Neural progenitor cell (in vitro differentiated cells): ENCODE measurements at regions not wholly inside any gene's neighbourhood (a gene's known extent, or its start where the extent isn't known, plus 50 kb on each side); places are given as distances from the start of the nearest gene placed in this dataset.

Experiments
- DNase-seq: peaks from one replicate; pipeline ENCODE4 v3.0.0-alpha.2; 2016; ENCODE audit warnings: low spot score
- H2AFZ ChIP-seq: fragments of 200-600 bp; sonication (generic); replicated peaks from 2 replicates; pipeline ENCODE4 v1.6.1; 2016; ENCODE audit warnings: antibody characterized with exemption
- H3F3A ChIP-seq: fragments of 200-600 bp; sonication (generic); 2 replicates; pipeline ENCODE4 v1.6.1; 2016; ENCODE audit warnings: antibody characterized with exemption, low read depth
- H3K27ac ChIP-seq: fragments of 200-600 bp; sonication (generic); 2 replicates; pipeline ENCODE4 v1.5.1; 2016; ENCODE audit warnings: mild to moderate bottlenecking
- H3K27me3 ChIP-seq: fragments of 200-600 bp; sonication (generic); 2 replicates; pipeline ENCODE4 v1.6.1; 2016; ENCODE audit warnings: mild to moderate bottlenecking, moderate library complexity
- H3K36me3 ChIP-seq: fragments of 200-600 bp; sonication (generic); 2 replicates; pipeline ENCODE4 v1.5.1; 2016
- H3K4me1 ChIP-seq: fragments of 200-600 bp; sonication (generic); 2 replicates; pipeline ENCODE4 v1.6.1; 2016; ENCODE audit warnings: mixed run types
- H3K4me2 ChIP-seq: fragments of 200-600 bp; sonication (generic); 2 replicates; pipeline ENCODE4 v1.6.1; 2016
- H3K4me3 ChIP-seq: fragments of 200-600 bp; sonication (generic); 2 replicates; pipeline ENCODE4 v1.5.1; 2016
- H3K79me2 ChIP-seq: fragments of 200-600 bp; sonication (generic); 2 replicates; pipeline ENCODE4 v1.6.1; 2016; ENCODE audit warnings: low read depth
- H3K9ac ChIP-seq: fragments of 200-600 bp; sonication (generic); 2 replicates; pipeline ENCODE4 v1.6.1; 2016
- H3K9me3 ChIP-seq: fragments of 200-600 bp; sonication (generic); 2 replicates; pipeline ENCODE4 v1.5.1; 2016; ENCODE audit warnings: low read depth
- H4K20me1 ChIP-seq: fragments of 200-600 bp; sonication (generic); 2 replicates; pipeline ENCODE4 v1.6.1; 2016; ENCODE audit warnings: low read depth
- H3K27ac Mint-ChIP-seq: 3 replicates; pipeline ENCODE4 v1.8.0; 2021; ENCODE audit warnings: mixed read lengths
- H3K27me3 Mint-ChIP-seq: 2 replicates; pipeline ENCODE4 v1.8.0; 2022; ENCODE audit warnings: low read depth, mild to moderate bottlenecking, inconsistent platforms, moderate library complexity, mixed read lengths; ENCODE audit not compliant: insufficient read depth
- H3K36me3 Mint-ChIP-seq: 3 replicates; pipeline ENCODE4 v1.8.0; 2021; ENCODE audit warnings: mixed read lengths
- H3K4me1 Mint-ChIP-seq: 3 replicates; pipeline ENCODE4 v1.8.0; 2021; ENCODE audit warnings: mixed read lengths
- H3K4me3 Mint-ChIP-seq: 3 replicates; pipeline ENCODE4 v1.8.0; 2021; ENCODE audit warnings: mild to moderate bottlenecking, moderate library complexity, mixed read lengths
- H3K9me3 Mint-ChIP-seq: 3 replicates; pipeline ENCODE4 v1.8.0; 2020; ENCODE audit warnings: mixed read lengths
- CTCF ChIP-seq: fragments of 200-600 bp; sonication (generic); IDR thresholded peaks from 2 replicates; pipeline ENCODE4 v1.5.1; 2017; ENCODE audit warnings: antibody characterized with exemption, mild to moderate bottlenecking
- EZH2 ChIP-seq: fragments of 200-600 bp; sonication (generic); IDR thresholded peaks from 2 replicates; pipeline ENCODE4 v1.6.1; 2017; ENCODE audit warnings: antibody characterized with exemption, mild to moderate bottlenecking, moderate library complexity
- EZH2phosphoT487 ChIP-seq: fragments of 200-600 bp; sonication (generic); IDR thresholded peaks from 2 replicates; pipeline ENCODE4 v1.6.1; 2017; ENCODE audit warnings: antibody characterized with exemption

- H3K9me3 Mint-ChIP-seq: peaks cover 5% of the 10 kb centered on the region
- peaks cover 16% of the 10 kb centered on the region for H3K4me1 Mint-ChIP-seq
- TF ChIP-seq EZH2 (no peak), EZH2phosphoT487 (no peak), CTCF (no peak)
- Histone ChIP-seq H3K4me2 (no peak overlapping the region), H3K4me1 (peaks cover 10% of the 10 kb centered on the region), H2AFZ (no peak overlapping the region), H3K9ac (no peak overlapping the region), H3K27ac (no peak overlapping the region), H4K20me1 (peaks cover 38% of the 10 kb centered on the region), H3K79me2 (no peaks in the 10 kb centered on the region), H3K9me3 (no peaks in the 10 kb centered on the region), H3K4me3 (no peak overlapping the region), H3K36me3 (no peaks in the 10 kb centered on the region), H3K27me3 (peaks cover 100% of the 10 kb centered on the region), H3F3A (peaks cover 4% of the 10 kb centered on the region)
- peaks cover 68% of the 10 kb centered on the region for H3K27me3 Mint-ChIP-seq
- H3K27ac Mint-ChIP-seq: no peak overlapping the region
- H3K4me3 Mint-ChIP-seq: no peak overlapping the region
- no peak for DNase-seq
- H3K36me3 Mint-ChIP-seq: peaks cover 5% of the 10 kb centered on the region
Observed at GRCh38 chr7:128164061-128164954, 76.8 kb upstream of the LEP start.

- TF ChIP-seq EZH2: no peak
- TF ChIP-seq CTCF: no peak
- no peak for TF ChIP-seq EZH2phosphoT487
- DNase-seq: no peak
- H3K36me3 ChIP-seq: no peaks in the 10 kb centered on the region
- peaks cover 10% of the 10 kb centered on the region for H3K4me1 ChIP-seq
- H3K4me3 ChIP-seq: no peak overlapping the region
- no peak overlapping the region for H3K27ac ChIP-seq
- H3K27me3 ChIP-seq: peaks cover 100% of the 10 kb centered on the region
- H3K9me3 Mint-ChIP-seq: peaks cover 5% of the 10 kb centered on the region
- H4K20me1 ChIP-seq: peaks cover 44% of the 10 kb centered on the region
- H3K79me2 ChIP-seq: no peaks in the 10 kb centered on the region
- no peaks in the 10 kb centered on the region for H3K9me3 ChIP-seq
- no peak overlapping the region for H3K9ac ChIP-seq
- no peak overlapping the region for H3K4me2 ChIP-seq
- H2AFZ ChIP-seq: no peak overlapping the region
- peaks cover 16% of the 10 kb centered on the region for H3K4me1 Mint-ChIP-seq
- H3K27me3 Mint-ChIP-seq: peaks cover 67% of the 10 kb centered on the region
- H3K36me3 Mint-ChIP-seq: peaks cover 5% of the 10 kb centered on the region
- H3K4me3 Mint-ChIP-seq: peak overlapping the region; percentile 67
- H3K27ac Mint-ChIP-seq: no peak overlapping the region
- H3F3A ChIP-seq: peaks cover 4% of the 10 kb centered on the region
Observed at GRCh38 chr7:128164955-128165670, 76.0 kb upstream of the LEP start.

GRCh38 chr7:128165927-128166420, 75.1 kb upstream of the LEP start:
- Mint-ChIP-seq H3K9me3 (peaks cover 5% of the 10 kb centered on the region), H3K27me3 (peaks cover 62% of the 10 kb centered on the region), H3K36me3 (peaks cover 5% of the 10 kb centered on the region), H3K4me1 (peaks cover 16% of the 10 kb centered on the region), H3K27ac (no peak overlapping the region), H3K4me3 (peak overlapping the region; percentile 67)
- no peak for DNase-seq
- no peak overlapping the region for H3K9ac ChIP-seq
- no peak overlapping the region for H2AFZ ChIP-seq
- H3K4me2 ChIP-seq: peak overlapping the region; percentile 98
- no peak for TF ChIP-seq EZH2
- no peak for TF ChIP-seq EZH2phosphoT487
- no peak for TF ChIP-seq CTCF
- H3K27me3 ChIP-seq: peaks cover 100% of the 10 kb centered on the region
- H3F3A ChIP-seq: peaks cover 4% of the 10 kb centered on the region
- peaks cover 10% of the 10 kb centered on the region for H3K4me1 ChIP-seq
- H3K27ac ChIP-seq: no peak overlapping the region
- H3K4me3 ChIP-seq: peak overlapping the region; percentile 55
- H3K79me2 ChIP-seq: no peaks in the 10 kb centered on the region
- no peaks in the 10 kb centered on the region for H3K36me3 ChIP-seq
- no peaks in the 10 kb centered on the region for H3K9me3 ChIP-seq
- peaks cover 44% of the 10 kb centered on the region for H4K20me1 ChIP-seq
